Liver (tissue), 8 donors: ENCODE measurements at regions not wholly inside any gene's neighbourhood (a gene's known extent, or its start where the extent isn't known, plus 50 kb on each side); places are given as distances from the start of the nearest gene placed in this dataset.

Experiments
- DNase-seq: peaks from one replicate; pipeline ENCODE4 v3.0.0-alpha.2; 2017; ENCODE audit warnings: low spot score
- H3K27ac ChIP-seq, 2 donors: one replicate each; pipeline ENCODE4 v1.7.0; 2013; ENCODE audit warnings: inconsistent platforms in 2 of 2, low read length in 2 of 2, control low read depth in 1 of 2, low read depth in 1 of 2, mild to moderate bottlenecking in 1 of 2
- H3K27me3 ChIP-seq, 4 donors: one replicate each; pipeline versions ENCODE4 v1.6.1 to v1.7.0; 2013; ENCODE audit warnings: low read length in 3 of 4, inconsistent platforms in 1 of 4, mild to moderate bottlenecking in 1 of 4, moderate library complexity in 1 of 4; ENCODE audit not compliant: control insufficient read depth in 4 of 4, insufficient read depth in 4 of 4
- H3K36me3 ChIP-seq, 4 donors: one replicate each; pipeline versions ENCODE4 v1.6.1 to v1.7.0; 2013; ENCODE audit warnings: low read length in 3 of 4, mild to moderate bottlenecking in 3 of 4, low read depth in 1 of 4, moderate library complexity in 1 of 4; ENCODE audit not compliant: control insufficient read depth in 4 of 4, insufficient read depth in 3 of 4
- H3K4me1 ChIP-seq, 4 donors: one replicate each; pipeline versions ENCODE4 v1.6.1 to v1.7.0; 2013; ENCODE audit warnings: low read length in 3 of 4, mild to moderate bottlenecking in 3 of 4, moderate library complexity in 1 of 4; ENCODE audit not compliant: control insufficient read depth in 4 of 4, insufficient read depth in 4 of 4
- H3K4me3 ChIP-seq, 3 donors: one replicate each; pipeline versions ENCODE4 v1.6.1 to v1.7.0; 2013; ENCODE audit warnings: low read length in 3 of 3, control low read depth in 1 of 3, low read depth in 1 of 3, mild to moderate bottlenecking in 1 of 3
- H3K9ac ChIP-seq, 2 donors: one replicate each; pipeline ENCODE4 v1.7.0; 2013; ENCODE audit warnings: low read length in 2 of 2, mild to moderate bottlenecking in 2 of 2, moderate library complexity in 2 of 2, control low read depth in 1 of 2, low read depth in 1 of 2
- H3K9me3 ChIP-seq, 4 donors: one replicate each; pipeline versions ENCODE4 v1.6.1 to v1.7.0; 2013; ENCODE audit warnings: low read length in 3 of 4; ENCODE audit not compliant: control insufficient read depth in 4 of 4
- ATF3 ChIP-seq: IDR thresholded peaks from 2 replicates; pipeline ENCODE4 v1.6.1; 2016; ENCODE audit warnings: antibody characterized with exemption
- EGR1 ChIP-seq, 2 donors: IDR thresholded peaks; 2 replicates each; pipeline ENCODE4 v1.6.1; 2016 to 2018; ENCODE audit warnings: antibody characterized with exemption in 2 of 2, low read depth in 2 of 2
- FOXA1 ChIP-seq: IDR thresholded peaks from 2 replicates; pipeline ENCODE4 v1.6.1; 2016; ENCODE audit warnings: antibody characterized with exemption
- FOXA2 ChIP-seq: IDR thresholded peaks from 2 replicates; pipeline ENCODE4 v1.6.1; 2016; ENCODE audit warnings: antibody characterized with exemption
- GABPA ChIP-seq, 2 donors: IDR thresholded peaks in 1 of 2; conservative IDR thresholded peaks in 1 of 2; 2 replicates each; pipeline ENCODE4 v1.6.1; 2016; ENCODE audit warnings: antibody characterized with exemption in 2 of 2, mild to moderate bottlenecking in 1 of 2, moderate library complexity in 1 of 2
- HNF4A ChIP-seq, 2 donors: conservative IDR thresholded peaks; 2 replicates each; pipeline ENCODE4 v1.6.1; 2016; ENCODE audit warnings: antibody characterized with exemption in 2 of 2, mild to moderate bottlenecking in 2 of 2
- HNF4G ChIP-seq: IDR thresholded peaks from 2 replicates; pipeline ENCODE4 v1.6.1; 2016; ENCODE audit warnings: antibody characterized with exemption
- JUND ChIP-seq, 2 donors: IDR thresholded peaks; 2 replicates each; pipeline ENCODE4 v1.6.1; 2016; ENCODE audit warnings: antibody characterized with exemption in 2 of 2
- MAX ChIP-seq: IDR thresholded peaks from 2 replicates; pipeline ENCODE4 v1.6.1; 2016; ENCODE audit warnings: antibody characterized with exemption
- NR2F2 ChIP-seq: IDR thresholded peaks from 2 replicates; pipeline ENCODE4 v1.6.1; 2016; ENCODE audit warnings: antibody characterized with exemption
- RAD21 ChIP-seq, 2 donors: IDR thresholded peaks; 2 replicates each; pipeline ENCODE4 v1.6.1; 2016; ENCODE audit warnings: antibody characterized with exemption in 2 of 2, mild to moderate bottlenecking in 2 of 2
- REST ChIP-seq: IDR thresholded peaks from 2 replicates; pipeline ENCODE4 v1.6.1; 2016; ENCODE audit warnings: antibody characterized with exemption, mild to moderate bottlenecking
- RXRA ChIP-seq, 2 donors: IDR thresholded peaks; 2 replicates each; pipeline ENCODE4 v1.6.1; 2017 to 2018; ENCODE audit warnings: antibody characterized with exemption in 2 of 2, mild to moderate bottlenecking in 1 of 2
- SP1 ChIP-seq: IDR thresholded peaks from 2 replicates; pipeline ENCODE4 v1.6.1; 2018; ENCODE audit warnings: antibody characterized with exemption, mild to moderate bottlenecking
- TAF1 ChIP-seq: conservative IDR thresholded peaks from 2 replicates; pipeline ENCODE4 v1.6.1; 2016; ENCODE audit warnings: antibody characterized with exemption, mild to moderate bottlenecking
- YY1 ChIP-seq: IDR thresholded peaks from 2 replicates; pipeline ENCODE4 v1.6.1; 2016; ENCODE audit warnings: antibody characterized with exemption, mild to moderate bottlenecking
- WGBS: extraction: QIAGEN DNeasy Blood & Tissue Kit; methylation state at CpG from one replicate; pipeline ENCODE4 v1.1.7; 2013; 5-methylcytosine and 5-hydroxymethylcytosine counted together
- TF ChIP-seq, protein P1 (sequence below): IDR thresholded peaks from 2 replicates; pipeline ENCODE4 v1.6.1; 2016; ENCODE audit warnings: antibody characterized with exemption
- TF ChIP-seq, protein P2 (sequence below): fragments of 150-350 bp; IDR thresholded peaks from 2 replicates; pipeline ENCODE4 v1.5.1; 2017; ENCODE audit warnings: improper control_type of control experiment, low read depth, low read length; ENCODE audit not compliant: missing input control
- donor health status: healthy.
- donor health status: healthy.
- donor health status: healthy.
- donor health status: healthy.
- donor health status: healthy.

DNA sequence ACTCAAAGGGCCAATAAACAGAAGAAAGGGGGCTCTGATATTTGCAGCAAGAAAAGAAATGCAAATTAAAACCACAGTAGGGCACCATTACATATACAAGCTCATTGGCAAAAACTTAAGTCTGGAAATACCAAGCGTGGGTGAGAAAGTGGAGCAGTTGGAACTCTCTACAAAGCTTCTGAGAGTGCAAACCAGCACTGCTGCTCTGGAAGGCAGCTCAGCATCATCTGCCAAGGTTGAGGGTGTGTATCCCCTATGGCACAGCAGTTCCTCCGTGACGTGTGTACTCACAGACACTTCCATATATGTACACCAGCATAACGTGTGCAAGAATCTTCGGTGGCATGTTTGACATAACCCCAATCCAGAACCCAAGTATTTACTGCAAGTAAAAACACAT lies 271.0 kb upstream of the ATP10A start:
- Histone ChIP-seq H3K4me1 (no peaks in the 10 kb centered on the region), H3K9ac (no peak overlapping the region), H3K27me3 (peaks cover 0 to under 1% (median 0%) of the 10 kb centered on the region in 4 donors), H3K9me3 (peaks cover 0 to under 1% (median 0%) of the 10 kb centered on the region in 4 donors), H3K4me3 (no peak overlapping the region), H3K27ac (no peak overlapping the region), H3K36me3 (no peaks in the 10 kb centered on the region)
- WGBS = 72% methylated on average over 5 of the region's 5 CpGs
- TF ChIP-seq FOXA2 (no peak), NR2F2 (no peak), SP1 (no peak), JUND (IDR thresholded peaks at IDR 0.05) (no peak), YY1 (no peak), HNF4A (conservative IDR thresholded peaks at IDR 0.05) (no peak), ATF3 (no peak), RAD21 (IDR thresholded peaks at IDR 0.05) (no peak), REST (no peak), TAF1 (no peak), EGR1 (IDR thresholded peaks at IDR 0.05; ENCODE audit: low read depth in 2 of 2) (no peak), HNF4G (no peak), MAX (no peak), FOXA1 (no peak), RXRA (IDR thresholded peaks at IDR 0.05) (no peak), GABPA (IDR thresholded peaks at IDR 0.05 in 1 of 2, conservative IDR thresholded peaks at IDR 0.05 in 1 of 2) (no peak)
- TF ChIP-seq, protein P1, sequence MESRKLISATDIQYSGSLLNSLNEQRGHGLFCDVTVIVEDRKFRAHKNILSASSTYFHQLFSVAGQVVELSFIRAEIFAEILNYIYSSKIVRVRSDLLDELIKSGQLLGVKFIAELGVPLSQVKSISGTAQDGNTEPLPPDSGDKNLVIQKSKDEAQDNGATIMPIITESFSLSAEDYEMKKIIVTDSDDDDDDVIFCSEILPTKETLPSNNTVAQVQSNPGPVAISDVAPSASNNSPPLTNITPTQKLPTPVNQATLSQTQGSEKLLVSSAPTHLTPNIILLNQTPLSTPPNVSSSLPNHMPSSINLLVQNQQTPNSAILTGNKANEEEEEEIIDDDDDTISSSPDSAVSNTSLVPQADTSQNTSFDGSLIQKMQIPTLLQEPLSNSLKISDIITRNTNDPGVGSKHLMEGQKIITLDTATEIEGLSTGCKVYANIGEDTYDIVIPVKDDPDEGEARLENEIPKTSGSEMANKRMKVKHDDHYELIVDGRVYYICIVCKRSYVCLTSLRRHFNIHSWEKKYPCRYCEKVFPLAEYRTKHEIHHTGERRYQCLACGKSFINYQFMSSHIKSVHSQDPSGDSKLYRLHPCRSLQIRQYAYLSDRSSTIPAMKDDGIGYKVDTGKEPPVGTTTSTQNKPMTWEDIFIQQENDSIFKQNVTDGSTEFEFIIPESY = no peak
- TF ChIP-seq, protein P2, sequence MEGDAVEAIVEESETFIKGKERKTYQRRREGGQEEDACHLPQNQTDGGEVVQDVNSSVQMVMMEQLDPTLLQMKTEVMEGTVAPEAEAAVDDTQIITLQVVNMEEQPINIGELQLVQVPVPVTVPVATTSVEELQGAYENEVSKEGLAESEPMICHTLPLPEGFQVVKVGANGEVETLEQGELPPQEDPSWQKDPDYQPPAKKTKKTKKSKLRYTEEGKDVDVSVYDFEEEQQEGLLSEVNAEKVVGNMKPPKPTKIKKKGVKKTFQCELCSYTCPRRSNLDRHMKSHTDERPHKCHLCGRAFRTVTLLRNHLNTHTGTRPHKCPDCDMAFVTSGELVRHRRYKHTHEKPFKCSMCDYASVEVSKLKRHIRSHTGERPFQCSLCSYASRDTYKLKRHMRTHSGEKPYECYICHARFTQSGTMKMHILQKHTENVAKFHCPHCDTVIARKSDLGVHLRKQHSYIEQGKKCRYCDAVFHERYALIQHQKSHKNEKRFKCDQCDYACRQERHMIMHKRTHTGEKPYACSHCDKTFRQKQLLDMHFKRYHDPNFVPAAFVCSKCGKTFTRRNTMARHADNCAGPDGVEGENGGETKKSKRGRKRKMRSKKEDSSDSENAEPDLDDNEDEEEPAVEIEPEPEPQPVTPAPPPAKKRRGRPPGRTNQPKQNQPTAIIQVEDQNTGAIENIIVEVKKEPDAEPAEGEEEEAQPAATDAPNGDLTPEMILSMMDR = no peak
- no peak for DNase-seq
